ENCODE measurements at regions not wholly inside any gene's neighbourhood (a gene's known extent, or its start where the extent isn't known, plus 50 kb on each side); places are given as distances from the start of the nearest gene placed in this dataset.

DNA sequence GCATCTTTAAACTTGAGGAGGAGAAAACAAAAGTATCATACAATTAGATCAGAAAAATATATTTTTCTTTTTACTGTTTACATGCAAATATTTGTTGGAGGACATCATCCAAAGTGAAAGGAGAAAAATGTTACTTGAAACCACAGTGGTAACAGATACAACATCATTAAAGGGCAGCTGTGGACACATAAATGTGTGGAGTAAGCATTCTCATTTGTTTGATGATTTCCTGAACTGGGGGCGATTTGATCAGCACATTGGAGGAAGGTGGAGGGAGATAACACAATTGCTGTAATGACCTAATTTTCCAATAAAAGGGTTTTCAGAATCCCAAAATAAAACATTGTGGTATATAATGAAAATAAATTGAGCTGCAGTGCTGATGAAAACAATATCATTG is 314.5 kb upstream of the HS3ST1 start:
- Histone ChIP-seq H3K36me3 (ENCODE audit: insufficient read depth, low read length) (no peaks in the 10 kb centered on the region), H3K9me3 (ENCODE audit: low read length) (no peaks in the 10 kb centered on the region), H3K4me2 (ENCODE audit: low read length) (no peak overlapping the region), H4K20me1 (ENCODE audit: insufficient read depth) (no peaks in the 10 kb centered on the region), H2AFZ (ENCODE audit: low read depth, low read length) (no peak overlapping the region), H3K9ac (ENCODE audit: low read length) (no peak overlapping the region), H3F3A (ENCODE audit: insufficient read depth, low read length, poor library complexity, severe bottlenecking) (no peaks in the 10 kb centered on the region), H3K27ac (ENCODE audit: low read length) (no peak overlapping the region), H3K4me3 (ENCODE audit: low read length) (no peak overlapping the region), H3K79me2 (replicated peaks; ENCODE audit: insufficient read depth, low read length) (no peaks in the 10 kb centered on the region), H3K9me2 (ENCODE audit: insufficient read depth, low read length) (no peaks in the 10 kb centered on the region), H3K27me3 (ENCODE audit: insufficient read depth, low read depth, low read length) (no peaks in the 10 kb centered on the region)
- no peak for TF ChIP-seq MXI1 (conservative IDR thresholded peaks at IDR 0.05; ENCODE audit: poor library complexity, severe bottlenecking)
- no peak for TF ChIP-seq SMC3 (conservative IDR thresholded peaks at IDR 0.05; ENCODE audit: poor library complexity)
- no peak for TF ChIP-seq RAD21 (conservative IDR thresholded peaks at IDR 0.05)
- no peak for TF ChIP-seq POLR2AphosphoS5 (IDR thresholded peaks at IDR 0.05)
- TF ChIP-seq, protein P1, sequence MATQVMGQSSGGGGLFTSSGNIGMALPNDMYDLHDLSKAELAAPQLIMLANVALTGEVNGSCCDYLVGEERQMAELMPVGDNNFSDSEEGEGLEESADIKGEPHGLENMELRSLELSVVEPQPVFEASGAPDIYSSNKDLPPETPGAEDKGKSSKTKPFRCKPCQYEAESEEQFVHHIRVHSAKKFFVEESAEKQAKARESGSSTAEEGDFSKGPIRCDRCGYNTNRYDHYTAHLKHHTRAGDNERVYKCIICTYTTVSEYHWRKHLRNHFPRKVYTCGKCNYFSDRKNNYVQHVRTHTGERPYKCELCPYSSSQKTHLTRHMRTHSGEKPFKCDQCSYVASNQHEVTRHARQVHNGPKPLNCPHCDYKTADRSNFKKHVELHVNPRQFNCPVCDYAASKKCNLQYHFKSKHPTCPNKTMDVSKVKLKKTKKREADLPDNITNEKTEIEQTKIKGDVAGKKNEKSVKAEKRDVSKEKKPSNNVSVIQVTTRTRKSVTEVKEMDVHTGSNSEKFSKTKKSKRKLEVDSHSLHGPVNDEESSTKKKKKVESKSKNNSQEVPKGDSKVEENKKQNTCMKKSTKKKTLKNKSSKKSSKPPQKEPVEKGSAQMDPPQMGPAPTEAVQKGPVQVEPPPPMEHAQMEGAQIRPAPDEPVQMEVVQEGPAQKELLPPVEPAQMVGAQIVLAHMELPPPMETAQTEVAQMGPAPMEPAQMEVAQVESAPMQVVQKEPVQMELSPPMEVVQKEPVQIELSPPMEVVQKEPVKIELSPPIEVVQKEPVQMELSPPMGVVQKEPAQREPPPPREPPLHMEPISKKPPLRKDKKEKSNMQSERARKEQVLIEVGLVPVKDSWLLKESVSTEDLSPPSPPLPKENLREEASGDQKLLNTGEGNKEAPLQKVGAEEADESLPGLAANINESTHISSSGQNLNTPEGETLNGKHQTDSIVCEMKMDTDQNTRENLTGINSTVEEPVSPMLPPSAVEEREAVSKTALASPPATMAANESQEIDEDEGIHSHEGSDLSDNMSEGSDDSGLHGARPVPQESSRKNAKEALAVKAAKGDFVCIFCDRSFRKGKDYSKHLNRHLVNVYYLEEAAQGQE (IDR thresholded peaks at IDR 0.05; ENCODE audit: borderline replicate concordance): no peak
- TF ChIP-seq TAF1 (IDR thresholded peaks at IDR 0.05; ENCODE audit: low read depth): no peak
- no peak for TF ChIP-seq CTCF (IDR thresholded peaks at IDR 0.05; ENCODE audit: poor library complexity, severe bottlenecking)
- no peak for TF ChIP-seq EP300 (conservative IDR thresholded peaks at IDR 0.05; ENCODE audit: poor library complexity, severe bottlenecking)
- no peak for TF ChIP-seq EZH2 (IDR thresholded peaks at IDR 0.05; ENCODE audit: borderline replicate concordance, insufficient read depth, low read length, poor library complexity, severe bottlenecking)

GRCh38 chr4:11741190-11741652 is 312.5 kb upstream of the HS3ST1 start:
- Histone ChIP-seq H3K27ac (ENCODE audit: low read length) (no peak overlapping the region), H3K4me2 (ENCODE audit: low read length) (no peak overlapping the region), H3K27me3 (ENCODE audit: insufficient read depth, low read depth, low read length) (no peaks in the 10 kb centered on the region), H4K20me1 (ENCODE audit: insufficient read depth) (no peaks in the 10 kb centered on the region), H3K9me2 (ENCODE audit: insufficient read depth, low read length) (no peaks in the 10 kb centered on the region), H3K4me3 (ENCODE audit: low read length) (no peak overlapping the region), H3F3A (ENCODE audit: insufficient read depth, low read length, poor library complexity, severe bottlenecking) (no peaks in the 10 kb centered on the region), H3K79me2 (replicated peaks; ENCODE audit: insufficient read depth, low read length) (no peaks in the 10 kb centered on the region), H3K9me3 (ENCODE audit: low read length) (no peaks in the 10 kb centered on the region), H3K36me3 (ENCODE audit: insufficient read depth, low read length) (no peaks in the 10 kb centered on the region), H2AFZ (ENCODE audit: low read depth, low read length) (no peak overlapping the region), H3K9ac (ENCODE audit: low read length) (no peak overlapping the region)
- TF ChIP-seq EP300 (conservative IDR thresholded peaks at IDR 0.05; ENCODE audit: poor library complexity, severe bottlenecking): no peak
- no peak for TF ChIP-seq RAD21 (conservative IDR thresholded peaks at IDR 0.05)
- TF ChIP-seq, protein P1 (IDR thresholded peaks at IDR 0.05; ENCODE audit: borderline replicate concordance): no peak
- no peak for TF ChIP-seq MXI1 (conservative IDR thresholded peaks at IDR 0.05; ENCODE audit: poor library complexity, severe bottlenecking)
- TF ChIP-seq POLR2AphosphoS5 (IDR thresholded peaks at IDR 0.05): no peak
- TF ChIP-seq CTCF (IDR thresholded peaks at IDR 0.05; ENCODE audit: poor library complexity, severe bottlenecking): no peak
- no peak for TF ChIP-seq SMC3 (conservative IDR thresholded peaks at IDR 0.05; ENCODE audit: poor library complexity)
- no peak for TF ChIP-seq TAF1 (IDR thresholded peaks at IDR 0.05; ENCODE audit: low read depth)
- no peak for TF ChIP-seq EZH2 (IDR thresholded peaks at IDR 0.05; ENCODE audit: borderline replicate concordance, insufficient read depth, low read length, poor library complexity, severe bottlenecking)
